Transverse colon (tissue), 4 donors: ENCODE measurements at regions not wholly inside any gene's neighbourhood (a gene's known extent, or its start where the extent isn't known, plus 50 kb on each side); places are given as distances from the start of the nearest gene placed in this dataset.
A peak's percentile ranks its signal among the peaks of the same experiment; 100 is the strongest.

Experiments used
- DNase-seq: peaks from one replicate; pipeline ENCODE4 v3.0.0-alpha.2; 2019
- H3K27ac ChIP-seq, 4 donors: fragments of 200-600 bp; sonication (generic); 2 replicates each; pipeline ENCODE4 v1.5.1; 2016 to 2018; ENCODE audit warnings: inconsistent platforms in 4 of 4
- H3K27me3 ChIP-seq: fragments of 200-600 bp; sonication (generic); 2 replicates; pipeline ENCODE4 v1.5.1; 2017; ENCODE audit warnings: inconsistent platforms
- H3K36me3 ChIP-seq, 4 donors: fragments of 200-600 bp; sonication (generic); 2 replicates each; pipeline ENCODE4 v1.5.1; 2017 to 2019; ENCODE audit warnings: inconsistent platforms in 4 of 4
- H3K4me1 ChIP-seq, 4 donors: fragments of 200-600 bp; sonication (generic); 2 replicates each; pipeline ENCODE4 v1.5.1; 2017 to 2020; ENCODE audit warnings: inconsistent platforms in 4 of 4
- H3K4me3 ChIP-seq, 4 donors: fragments of 200-600 bp; sonication (generic); 1 replicate in 1 of 4; 2 replicates in 3 of 4; pipeline versions ENCODE4 v1.5.1 to v1.6.1; 2017 to 2019; ENCODE audit warnings: inconsistent platforms in 4 of 4
- H3K9me3 ChIP-seq, 2 donors: fragments of 200-600 bp; sonication (generic); 2 replicates each; pipeline ENCODE4 v1.5.1; 2017 to 2019; ENCODE audit warnings: inconsistent platforms in 2 of 2
- EP300 ChIP-seq: sonication (generic); formaldehyde crosslinking; IDR thresholded peaks from one replicate; pipeline ENCODE4 v1.6.1; 2017; ENCODE audit warnings: antibody characterized with exemption, low read depth
- POLR2A ChIP-seq: fragments of 450-650 bp; IDR thresholded peaks from one replicate; pipeline ENCODE4 v1.6.1; 2016; ENCODE audit warnings: antibody characterized with exemption, mild to moderate bottlenecking, moderate library complexity
- POLR2AphosphoS5 ChIP-seq, 3 donors: sonication (generic); formaldehyde crosslinking; IDR thresholded peaks; one replicate each; pipeline ENCODE4 v1.6.1; 2016; ENCODE audit warnings: antibody characterized with exemption in 3 of 3
- WGBS, 2 donors: methylation state at CpG; one replicate each; pipeline ENCODE4 v1.1.5; 2018; ENCODE audit warnings: low coverage in 1 of 2; 5-methylcytosine and 5-hydroxymethylcytosine counted together
- in situ Hi-C, 4 donors: fragments of 200-750 bp; cut with MboI; loops; one replicate each; pipeline versions ENCODE4 v1.15.0 to v1.15.1; 2017; ENCODE audit warnings: low sequenced_read_pairs in 3 of 4, low pct_ligation_motif_present in 1 of 4, low pct_unique_long_range_greater_than_20kb in 1 of 4
- intact Hi-C: fragments of 100-400 bp; cut with DNase I; formaldehyde crosslinking; loops from one replicate; pipeline ENCODE4 v1.15.1; 2023; ENCODE audit warnings: low total_unique reads
- TF ChIP-seq, protein P1 (sequence below), 5 experiments: fragments of 200-600 bp in 3 of 5; fragments of 450-650 bp in 2 of 5; sonication (generic) in 3 of 5; IDR thresholded peaks; 1 replicate in 2 of 5; 2 replicates in 3 of 5; pipeline ENCODE4 v1.5.1; 2016 to 2017; ENCODE audit warnings: antibody characterized with exemption in 5 of 5, inconsistent platforms in 3 of 5, mild to moderate bottlenecking in 2 of 5, moderate library complexity in 1 of 5

DNA sequence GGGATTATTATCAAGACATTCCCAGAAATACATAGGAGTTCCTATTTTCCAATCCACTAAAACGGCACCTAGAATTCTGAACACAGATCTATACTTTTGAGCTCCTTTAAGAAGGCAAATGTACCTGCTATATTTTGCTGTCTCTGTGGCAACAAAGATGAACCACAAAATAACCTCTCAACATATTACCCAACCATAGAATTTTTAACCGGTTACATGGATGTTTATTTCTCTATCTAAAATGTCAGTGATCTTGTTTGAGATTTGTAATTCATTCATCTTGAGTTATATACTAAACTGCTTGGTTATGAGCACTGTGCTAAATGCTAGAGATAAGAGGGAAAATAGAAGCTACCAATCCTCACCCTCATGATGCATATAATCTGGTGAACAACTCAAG lies 117.5 kb upstream of the HMGCLL1 start:
- WGBS, 2 donors, result 83 to 85% methylated on average over 1 to 2 of the region's 2 CpGs
- intact Hi-C loops, result no loop called here
- in situ Hi-C loops, result no loop called here
- H3K4me1 ChIP-seq, result no peaks in the 10 kb centered on the region
- no peaks in the 10 kb centered on the region for H3K36me3 ChIP-seq
- DNase-seq, result no peak
- H3K27me3 ChIP-seq, result no peaks in the 10 kb centered on the region
- H3K9me3 ChIP-seq, result no peaks in the 10 kb centered on the region
- H3K27ac ChIP-seq, result no peak overlapping the region
- no peak overlapping the region for H3K4me3 ChIP-seq
- no peak for TF ChIP-seq POLR2A
- no peak for TF ChIP-seq EP300
- TF ChIP-seq, protein P1, sequence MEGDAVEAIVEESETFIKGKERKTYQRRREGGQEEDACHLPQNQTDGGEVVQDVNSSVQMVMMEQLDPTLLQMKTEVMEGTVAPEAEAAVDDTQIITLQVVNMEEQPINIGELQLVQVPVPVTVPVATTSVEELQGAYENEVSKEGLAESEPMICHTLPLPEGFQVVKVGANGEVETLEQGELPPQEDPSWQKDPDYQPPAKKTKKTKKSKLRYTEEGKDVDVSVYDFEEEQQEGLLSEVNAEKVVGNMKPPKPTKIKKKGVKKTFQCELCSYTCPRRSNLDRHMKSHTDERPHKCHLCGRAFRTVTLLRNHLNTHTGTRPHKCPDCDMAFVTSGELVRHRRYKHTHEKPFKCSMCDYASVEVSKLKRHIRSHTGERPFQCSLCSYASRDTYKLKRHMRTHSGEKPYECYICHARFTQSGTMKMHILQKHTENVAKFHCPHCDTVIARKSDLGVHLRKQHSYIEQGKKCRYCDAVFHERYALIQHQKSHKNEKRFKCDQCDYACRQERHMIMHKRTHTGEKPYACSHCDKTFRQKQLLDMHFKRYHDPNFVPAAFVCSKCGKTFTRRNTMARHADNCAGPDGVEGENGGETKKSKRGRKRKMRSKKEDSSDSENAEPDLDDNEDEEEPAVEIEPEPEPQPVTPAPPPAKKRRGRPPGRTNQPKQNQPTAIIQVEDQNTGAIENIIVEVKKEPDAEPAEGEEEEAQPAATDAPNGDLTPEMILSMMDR (IDR thresholded peaks at IDR 0.05), result no peak
- TF ChIP-seq POLR2AphosphoS5 (IDR thresholded peaks at IDR 0.05), result no peak

DNA sequence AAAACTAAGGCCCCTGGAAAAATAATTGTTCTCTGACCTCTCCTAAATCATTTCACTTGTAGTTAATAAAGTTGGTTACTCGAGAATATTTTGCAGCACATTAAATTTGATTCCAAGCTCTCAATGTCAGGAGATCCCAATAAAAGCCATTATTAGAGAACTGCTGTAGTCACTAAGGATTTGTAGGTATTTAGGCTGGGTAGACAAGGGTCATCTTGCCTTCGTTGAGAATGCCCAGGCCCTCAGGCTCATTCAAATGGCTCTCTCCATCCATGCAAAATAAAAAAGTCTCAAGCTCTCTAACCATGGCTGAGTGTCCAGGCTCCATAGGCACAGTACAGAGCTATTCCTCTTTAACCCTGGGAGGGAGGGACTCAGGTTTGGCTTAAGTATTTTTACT lies 117.0 kb upstream of the HMGCLL1 start:
- no peak for TF ChIP-seq POLR2AphosphoS5 (IDR thresholded peaks at IDR 0.05)
- H3K27me3 ChIP-seq, result no peaks in the 10 kb centered on the region
- intact Hi-C loops (no loop called here), in situ Hi-C loops (no loop called here)
- H3K4me3 ChIP-seq, result no peak overlapping the region
- no peak overlapping the region for H3K27ac ChIP-seq
- DNase-seq, result no peak
- 20 to 52% methylated on average over 1 to 2 of the region's 2 CpGs for WGBS, 2 donors
- no peaks in the 10 kb centered on the region for H3K4me1 ChIP-seq
- H3K36me3 ChIP-seq, result no peaks in the 10 kb centered on the region
- H3K9me3 ChIP-seq, result no peaks in the 10 kb centered on the region

GRCh38 chr6:55694759-55695158 lies 115.8 kb upstream of the HMGCLL1 start:
- in situ Hi-C loops, result no loop called here
- Histone ChIP-seq H3K36me3 (no peaks in the 10 kb centered on the region), H3K4me3 (no peak overlapping the region), H3K9me3 (no peaks in the 10 kb centered on the region), H3K4me1 (no peaks in the 10 kb centered on the region), H3K27ac (no peak overlapping the region), H3K27me3 (no peaks in the 10 kb centered on the region)
- no peak for DNase-seq
- TF ChIP-seq, protein P1 (IDR thresholded peaks at IDR 0.05), result no peak
- TF ChIP-seq EP300, result no peak
- intact Hi-C loops, result no loop called here

- Histone ChIP-seq H3K9me3 (no peaks in the 10 kb centered on the region), H3K27me3 (no peaks in the 10 kb centered on the region), H3K36me3 (no peaks in the 10 kb centered on the region), H3K27ac (no peak overlapping the region), H3K4me3 (no peak overlapping the region), H3K4me1 (no peaks in the 10 kb centered on the region)
- intact Hi-C loops, result no loop called here
- WGBS, 2 donors, result 50 to 65% methylated on average over 2 of the region's 2 CpGs
- in situ Hi-C loops, result no loop called here
- TF ChIP-seq EP300 (no peak), POLR2AphosphoS5 (IDR thresholded peaks at IDR 0.05) (peak in 2 of 3 donors; percentile 57 to 78), POLR2A (no peak)
- no peak for DNase-seq
These were observed 115.2 kb upstream of the HMGCLL1 start for GRCh38 chr6:55694148-55694547.

DNA sequence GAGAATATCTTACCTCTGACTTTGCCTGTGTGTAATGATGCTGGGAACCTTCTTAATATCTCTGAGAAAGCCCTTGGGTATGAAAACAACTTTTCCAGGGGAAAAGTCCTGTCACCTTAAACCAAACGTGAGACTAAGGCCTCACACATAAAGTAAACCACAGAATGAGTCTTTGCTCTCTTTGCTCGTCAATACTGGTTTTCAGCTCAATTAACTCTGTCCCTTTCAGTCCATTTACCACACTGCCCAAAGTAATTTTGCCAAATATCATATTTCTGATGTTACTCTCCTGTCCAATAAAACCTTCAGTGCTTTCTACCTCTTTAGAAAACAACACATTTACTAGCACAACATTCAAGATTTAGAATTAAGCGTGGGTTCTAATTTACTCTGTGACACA lies 100.5 kb upstream of the HMGCLL1 start:
- DNase-seq, result no peak
- TF ChIP-seq POLR2AphosphoS5 (IDR thresholded peaks at IDR 0.05) (no peak), EP300 (no peak), POLR2A (no peak)
- TF ChIP-seq, protein P1 (IDR thresholded peaks at IDR 0.05), result no peak
- in situ Hi-C loops, result no loop called here
- H3K27ac ChIP-seq, result no peak overlapping the region
- intact Hi-C loops, result no loop called here
- H3K27me3 ChIP-seq, result no peaks in the 10 kb centered on the region
- H3K4me1 ChIP-seq, result no peaks in the 10 kb centered on the region
- WGBS, 2 donors, result 40 to 62% methylated on average over 2 to 3 of the region's 3 CpGs
- peaks cover 0 to 1% of the 10 kb centered on the region in 2 donors for H3K9me3 ChIP-seq
- no peak overlapping the region for H3K4me3 ChIP-seq
- no peaks in the 10 kb centered on the region for H3K36me3 ChIP-seq
